SU-DHL-6 (cell line): ENCODE measurements at regions not wholly inside any gene's neighbourhood (a gene's known extent, or its start where the extent isn't known, plus 50 kb on each side); places are given as distances from the start of the nearest gene placed in this dataset.

Experiments used
- H2AFZ ChIP-seq: fragments of 200-600 bp; sonication (generic); 2 replicates; pipeline ENCODE4 v1.6.1; 2014; ENCODE audit warnings: low read depth, mild to moderate bottlenecking, moderate library complexity, mixed read lengths, antibody characterized with exemption, low read length; ENCODE audit not compliant: severe bottlenecking
- H3F3A ChIP-seq: fragments of 200-600 bp; shearing (Covaris generic); 2 replicates; pipeline ENCODE4 v1.6.0; 2016; ENCODE audit warnings: antibody characterized with exemption, mild to moderate bottlenecking; ENCODE audit not compliant: insufficient read depth
- H3K27ac ChIP-seq: fragments of 200-600 bp; sonication (generic); 2 replicates; pipeline ENCODE4 v1.5.1; 2016; ENCODE audit warnings: low read depth, mild to moderate bottlenecking, low read length, moderate library complexity, mixed read lengths
- H3K27me3 ChIP-seq: fragments of 200-600 bp; sonication (generic), shearing (Covaris generic); 2 replicates; pipeline ENCODE4 v1.6.0; 2014; ENCODE audit warnings: mild to moderate bottlenecking, low read length
- H3K36me3 ChIP-seq: fragments of 200-600 bp; sonication (generic); 2 replicates; pipeline ENCODE4 v1.6.1; 2014; ENCODE audit warnings: mild to moderate bottlenecking, low read length, mixed read lengths
- H3K4me2 ChIP-seq: fragments of 300-600, 200-600 bp; shearing (Covaris generic), sonication (generic); 2 replicates; pipeline ENCODE4 v1.6.0; 2014; ENCODE audit warnings: low read length, low read depth, mild to moderate bottlenecking; ENCODE audit not compliant: poor library complexity, severe bottlenecking
- H3K4me3 ChIP-seq: fragments of 200-600 bp; sonication (generic); 2 replicates; pipeline ENCODE4 v1.5.1; 2014; ENCODE audit warnings: antibody characterized with exemption, low read length, mild to moderate bottlenecking, mixed read lengths; ENCODE audit not compliant: insufficient read depth, poor library complexity, severe bottlenecking
- H3K79me2 ChIP-seq: fragments of 200-600 bp; sonication (generic); 2 replicates; pipeline ENCODE4 v1.6.1; 2014; ENCODE audit warnings: mild to moderate bottlenecking, low read length, moderate library complexity; ENCODE audit not compliant: insufficient read depth
- H3K9ac ChIP-seq: fragments of 200-600 bp; sonication (generic); 2 replicates; pipeline ENCODE4 v1.7.0; 2014; ENCODE audit warnings: mild to moderate bottlenecking, low read length
- H3K9me2 ChIP-seq: fragments of 200-600 bp; sonication (generic); replicated peaks from 2 replicates; pipeline ENCODE4 v1.6.1; 2014; ENCODE audit warnings: low read length; ENCODE audit not compliant: insufficient read depth
- H3K9me3 ChIP-seq: fragments of 200-600 bp; sonication (generic); 2 replicates; pipeline ENCODE4 v1.6.1; 2014; ENCODE audit warnings: low read length, mixed read lengths; ENCODE audit not compliant: insufficient read depth
- H4K20me1 ChIP-seq: fragments of 200-600 bp; sonication (generic); 2 replicates; pipeline ENCODE4 v1.6.1; 2014; ENCODE audit warnings: low read depth, mild to moderate bottlenecking, antibody characterized with exemption, low read length, moderate library complexity, mixed read lengths
- EZH2phosphoT487 ChIP-seq: fragments of 200-600 bp; sonication (generic), shearing (Covaris generic); conservative IDR thresholded peaks from 2 replicates; pipeline ENCODE4 v1.6.1; 2018; ENCODE audit warnings: mild to moderate bottlenecking, antibody characterized with exemption, low read length, moderate library complexity, mixed read lengths
- TF ChIP-seq, protein P1 (sequence below): fragments of 200-600 bp; sonication (generic); IDR thresholded peaks from one replicate; pipeline ENCODE4 v1.5.1; 2017; ENCODE audit warnings: antibody characterized with exemption, mild to moderate bottlenecking, low read length, moderate library complexity; ENCODE audit not compliant: insufficient read depth, poor library complexity, severe bottlenecking

GRCh38 chr2:120973196-120973595, 237.5 kb downstream of the GLI2 start:
- Histone ChIP-seq H3K9me3 (no peaks in the 10 kb centered on the region), H3F3A (no peaks in the 10 kb centered on the region), H4K20me1 (no peaks in the 10 kb centered on the region), H3K9me2 (no peaks in the 10 kb centered on the region), H3K9ac (no peak overlapping the region), H3K79me2 (no peaks in the 10 kb centered on the region), H3K27me3 (no peaks in the 10 kb centered on the region), H2AFZ (no peak overlapping the region), H3K4me2 (no peak overlapping the region), H3K4me3 (no peak overlapping the region), H3K27ac (no peak overlapping the region), H3K36me3 (no peaks in the 10 kb centered on the region)
- TF ChIP-seq, protein P1, sequence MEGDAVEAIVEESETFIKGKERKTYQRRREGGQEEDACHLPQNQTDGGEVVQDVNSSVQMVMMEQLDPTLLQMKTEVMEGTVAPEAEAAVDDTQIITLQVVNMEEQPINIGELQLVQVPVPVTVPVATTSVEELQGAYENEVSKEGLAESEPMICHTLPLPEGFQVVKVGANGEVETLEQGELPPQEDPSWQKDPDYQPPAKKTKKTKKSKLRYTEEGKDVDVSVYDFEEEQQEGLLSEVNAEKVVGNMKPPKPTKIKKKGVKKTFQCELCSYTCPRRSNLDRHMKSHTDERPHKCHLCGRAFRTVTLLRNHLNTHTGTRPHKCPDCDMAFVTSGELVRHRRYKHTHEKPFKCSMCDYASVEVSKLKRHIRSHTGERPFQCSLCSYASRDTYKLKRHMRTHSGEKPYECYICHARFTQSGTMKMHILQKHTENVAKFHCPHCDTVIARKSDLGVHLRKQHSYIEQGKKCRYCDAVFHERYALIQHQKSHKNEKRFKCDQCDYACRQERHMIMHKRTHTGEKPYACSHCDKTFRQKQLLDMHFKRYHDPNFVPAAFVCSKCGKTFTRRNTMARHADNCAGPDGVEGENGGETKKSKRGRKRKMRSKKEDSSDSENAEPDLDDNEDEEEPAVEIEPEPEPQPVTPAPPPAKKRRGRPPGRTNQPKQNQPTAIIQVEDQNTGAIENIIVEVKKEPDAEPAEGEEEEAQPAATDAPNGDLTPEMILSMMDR, result no peak
- no peak for TF ChIP-seq EZH2phosphoT487

GRCh38 chr2:120974950-120975349, 239.3 kb downstream of the GLI2 start:
- Histone ChIP-seq H3K27me3 (no peaks in the 10 kb centered on the region), H3K9ac (no peak overlapping the region), H3F3A (no peaks in the 10 kb centered on the region), H4K20me1 (no peaks in the 10 kb centered on the region), H3K4me3 (no peak overlapping the region), H2AFZ (no peak overlapping the region), H3K27ac (no peak overlapping the region), H3K36me3 (no peaks in the 10 kb centered on the region), H3K9me3 (no peaks in the 10 kb centered on the region), H3K4me2 (no peak overlapping the region), H3K79me2 (no peaks in the 10 kb centered on the region), H3K9me2 (no peaks in the 10 kb centered on the region)
- TF ChIP-seq EZH2phosphoT487, result no peak
- TF ChIP-seq, protein P1, result no peak

DNA sequence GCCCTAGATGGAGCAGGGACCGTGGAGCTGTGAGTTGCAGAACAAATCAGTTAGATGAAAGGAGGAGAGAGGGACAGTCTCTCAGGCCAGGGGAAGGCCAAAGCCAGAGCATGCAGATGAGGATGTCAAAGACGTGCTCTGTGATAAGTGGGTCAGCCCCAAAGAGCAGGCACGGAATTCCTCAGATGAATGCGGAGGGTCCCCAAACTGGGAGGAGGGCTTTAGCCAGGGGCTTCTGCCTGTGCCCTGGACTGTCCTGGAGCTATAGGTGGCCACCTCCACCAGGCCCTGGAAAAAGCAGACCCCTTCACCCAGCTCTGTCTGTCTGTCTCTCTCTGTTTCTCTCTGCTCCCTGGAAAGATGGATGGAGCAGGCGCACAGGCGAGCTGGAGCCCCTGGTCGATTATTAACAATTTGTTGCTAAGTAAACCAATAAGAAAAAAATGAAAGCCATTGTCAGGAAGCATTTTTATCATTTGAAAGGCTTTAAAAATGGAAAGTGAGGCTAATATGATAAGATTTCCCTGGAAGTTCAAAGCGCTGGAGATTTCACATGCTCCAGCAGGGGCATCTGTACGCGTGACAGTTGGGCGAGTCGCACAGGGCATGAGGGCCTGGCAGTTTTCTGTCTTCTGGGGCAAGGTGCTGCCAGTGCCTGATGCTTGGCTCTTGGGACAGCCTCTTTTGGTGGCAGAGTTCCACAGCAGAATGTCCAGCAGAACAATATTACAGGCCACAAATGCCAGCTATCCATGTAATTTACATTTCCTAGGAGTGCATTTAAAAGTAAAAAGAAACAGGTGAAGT, 241.0 kb downstream of the GLI2 start:
- Histone ChIP-seq H3K79me2 (no peaks in the 10 kb centered on the region), H4K20me1 (no peaks in the 10 kb centered on the region), H3F3A (no peaks in the 10 kb centered on the region), H3K9ac (no peak overlapping the region), H2AFZ (no peak overlapping the region), H3K27ac (no peak overlapping the region), H3K9me2 (no peaks in the 10 kb centered on the region), H3K4me3 (no peak overlapping the region), H3K9me3 (no peaks in the 10 kb centered on the region), H3K4me2 (no peak overlapping the region), H3K27me3 (no peaks in the 10 kb centered on the region), H3K36me3 (no peaks in the 10 kb centered on the region)
- TF ChIP-seq EZH2phosphoT487, result no peak
- TF ChIP-seq, protein P1, result no peak
